GM23248 (cell line): ENCODE measurements at regions not wholly inside any gene's neighbourhood (a gene's known extent, or its start where the extent isn't known, plus 50 kb on each side); places are given as distances from the start of the nearest gene placed in this dataset.

Source experiments
- DNase-seq: peaks from one replicate; pipeline ENCODE4 v3.0.0-alpha.2; 2015
- H2AFZ ChIP-seq: fragments of 200-600 bp; sonication (generic); 2 replicates; pipeline ENCODE4 v1.6.1; 2016; ENCODE audit warnings: antibody characterized with exemption
- H3F3A ChIP-seq: fragments of 200-600 bp; sonication (generic); 2 replicates; pipeline ENCODE4 v1.6.1; 2016; ENCODE audit warnings: mild to moderate bottlenecking, antibody characterized with exemption, mixed run types; ENCODE audit not compliant: insufficient read depth
- H3K27ac ChIP-seq: fragments of 200-600 bp; sonication (generic); 2 replicates; pipeline ENCODE4 v1.5.1; 2016; ENCODE audit warnings: mild to moderate bottlenecking
- H3K27me3 ChIP-seq: fragments of 200-600 bp; sonication (generic); replicated peaks from 2 replicates; pipeline ENCODE4 v1.6.1; 2016; ENCODE audit warnings: mild to moderate bottlenecking; ENCODE audit not compliant: insufficient read depth
- H3K36me3 ChIP-seq: fragments of 200-600 bp; sonication (generic); 2 replicates; pipeline ENCODE4 v1.6.1; 2016; ENCODE audit warnings: low read depth, mild to moderate bottlenecking
- H3K4me1 ChIP-seq: fragments of 200-600 bp; sonication (generic); 2 replicates; pipeline ENCODE4 v1.6.1; 2016; ENCODE audit warnings: mild to moderate bottlenecking; ENCODE audit not compliant: insufficient read depth
- H3K4me2 ChIP-seq: fragments of 200-600 bp; sonication (generic); one replicate; pipeline ENCODE4 v1.6.1; 2016; ENCODE audit warnings: mild to moderate bottlenecking; ENCODE audit not compliant: unreplicated experiment
- H3K4me3 ChIP-seq: fragments of 200-600 bp; sonication (generic); 2 replicates; pipeline ENCODE4 v1.5.1; 2016; ENCODE audit warnings: mild to moderate bottlenecking
- H3K79me2 ChIP-seq: fragments of 200-600 bp; sonication (generic); 2 replicates; pipeline ENCODE4 v1.6.1; 2016; ENCODE audit warnings: mild to moderate bottlenecking; ENCODE audit not compliant: insufficient read depth
- H3K9ac ChIP-seq: fragments of 200-600 bp; sonication (generic); 2 replicates; pipeline ENCODE4 v1.6.1; 2016; ENCODE audit warnings: mild to moderate bottlenecking
- H3K9me2 ChIP-seq: fragments of 200-600 bp; sonication (generic); 2 replicates; pipeline ENCODE4 v1.6.1; 2016; ENCODE audit warnings: mixed run types, mild to moderate bottlenecking, moderate library complexity; ENCODE audit not compliant: insufficient read depth
- H3K9me3 ChIP-seq: fragments of 200-600 bp; sonication (generic); one replicate; pipeline ENCODE4 v1.6.1; 2017; ENCODE audit warnings: low read depth
- H4K20me1 ChIP-seq: fragments of 200-600 bp; sonication (generic); 2 replicates; pipeline ENCODE4 v1.6.0; 2016; ENCODE audit not compliant: insufficient read depth
- EZH2 ChIP-seq: fragments of 200-600 bp; sonication (generic); IDR thresholded peaks from 2 replicates; pipeline ENCODE4 v1.6.1; 2018; ENCODE audit warnings: antibody characterized with exemption, mild to moderate bottlenecking; ENCODE audit not compliant: insufficient read depth, poor library complexity, severe bottlenecking
- EZH2phosphoT487 ChIP-seq: fragments of 200-600 bp; sonication (generic); IDR thresholded peaks from 2 replicates; pipeline ENCODE4 v1.6.1; 2018; ENCODE audit warnings: antibody characterized with exemption, moderate library complexity, mild to moderate bottlenecking, low read depth; ENCODE audit not compliant: insufficient read depth
- WGBS, 2 experiments: methylation state at CpG; one replicate each; pipeline ENCODE4 v1.1.6; 2015 to 2017; ENCODE audit warnings: low lambda C conversion rate in 2 of 2, low coverage in 1 of 2; ENCODE audit errors: missing lambda C conversion rate in 2 of 2; 5-methylcytosine and 5-hydroxymethylcytosine counted together
- in situ Hi-C: fragments of 300-500 bp; cut with MboI; formaldehyde crosslinking; loops from 2 replicates; pipeline ENCODE4 v1.15.0; 2020

DNA sequence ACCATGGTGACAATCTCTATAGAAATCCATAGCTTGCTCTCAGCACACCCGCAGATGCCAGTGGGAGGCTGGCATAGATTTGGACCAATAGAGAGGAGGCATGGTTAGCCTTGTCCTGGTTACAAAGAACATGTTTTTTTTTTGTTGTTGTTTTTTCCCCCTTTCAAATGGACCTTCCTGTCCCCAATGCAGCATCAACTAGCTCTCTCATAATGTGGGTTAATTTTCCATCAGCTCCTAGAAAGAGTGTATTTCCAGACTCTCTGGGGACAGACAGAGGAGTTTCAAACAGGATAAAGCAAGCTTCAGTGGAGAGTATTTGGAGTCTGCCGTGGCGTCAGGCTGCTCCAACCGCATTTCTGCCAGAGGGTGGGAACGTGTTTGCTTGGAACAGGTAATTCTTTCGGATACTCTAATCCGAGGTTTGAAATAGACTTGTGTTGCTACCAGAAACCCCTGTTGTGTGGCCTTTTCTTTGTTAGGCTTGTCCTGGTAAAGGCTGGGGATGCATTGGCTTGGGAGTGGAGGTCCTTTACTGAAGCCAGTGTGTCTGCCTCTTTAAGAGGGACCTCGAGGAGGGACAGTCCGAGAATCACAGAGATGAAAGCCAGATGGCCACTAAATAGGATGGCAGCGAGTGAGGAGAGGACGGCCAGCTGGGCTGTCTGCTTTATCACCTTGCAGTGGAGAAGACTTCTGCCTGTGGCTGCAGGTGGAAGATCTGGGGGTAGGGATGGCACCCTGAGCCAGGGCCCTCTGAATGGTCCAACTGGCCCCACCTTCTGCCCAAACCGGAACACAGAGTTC, 130.5 kb upstream of the CPEB4 start:
- Histone ChIP-seq H3K4me2 (no peak overlapping the region), H3K27ac (no peak overlapping the region), H3K9ac (no peak overlapping the region), H3K4me3 (no peak overlapping the region), H2AFZ (no peak overlapping the region), H3K27me3 (no peaks in the 10 kb centered on the region), H4K20me1 (no peaks in the 10 kb centered on the region), H3K79me2 (no peaks in the 10 kb centered on the region), H3K9me3 (no peaks in the 10 kb centered on the region), H3K4me1 (no peaks in the 10 kb centered on the region), H3F3A (no peaks in the 10 kb centered on the region), H3K9me2 (no peaks in the 10 kb centered on the region), H3K36me3 (no peaks in the 10 kb centered on the region)
- no peak for DNase-seq
- TF ChIP-seq EZH2phosphoT487 (no peak), EZH2 (no peak)
- 38 to 45% methylated on average over 12 of the region's 12 CpGs for WGBS, 2 experiments
- in situ Hi-C loops = no loop called here

DNA sequence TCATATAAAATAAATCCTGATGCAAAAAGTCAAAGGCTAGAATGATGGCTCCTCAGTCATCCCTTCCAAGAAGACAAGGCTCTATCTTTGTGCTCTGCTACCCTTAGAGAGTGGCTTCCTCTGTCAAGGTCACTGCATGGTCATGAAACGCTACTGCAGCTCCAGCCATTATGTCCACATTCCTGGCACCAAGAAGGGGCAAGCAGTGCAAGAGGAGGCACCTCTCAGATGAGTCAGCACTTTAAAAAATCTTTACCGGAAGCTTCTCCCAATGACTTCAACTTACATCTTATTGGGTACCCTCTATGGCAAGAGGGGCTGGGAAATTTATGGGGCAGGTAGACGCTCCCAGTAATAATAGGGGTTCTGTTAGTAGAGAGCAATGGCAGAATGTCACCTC, 129.5 kb upstream of the CPEB4 start:
- H3K9ac ChIP-seq = no peak overlapping the region
- H3K27ac ChIP-seq = no peak overlapping the region
- 93 to 95% methylated on average over 3 of the region's 3 CpGs for WGBS, 2 experiments
- no peak overlapping the region for H3K4me2 ChIP-seq
- H3K79me2 ChIP-seq = no peaks in the 10 kb centered on the region
- no peak overlapping the region for H3K4me3 ChIP-seq
- H3K36me3 ChIP-seq = no peaks in the 10 kb centered on the region
- peak; percentile 19 for DNase-seq
- no peaks in the 10 kb centered on the region for H3K9me3 ChIP-seq
- no peaks in the 10 kb centered on the region for H3K9me2 ChIP-seq
- in situ Hi-C loops = no loop called here
- no peaks in the 10 kb centered on the region for H3F3A ChIP-seq
- H3K27me3 ChIP-seq = no peaks in the 10 kb centered on the region
- no peak overlapping the region for H2AFZ ChIP-seq
- H4K20me1 ChIP-seq = no peaks in the 10 kb centered on the region
- no peaks in the 10 kb centered on the region for H3K4me1 ChIP-seq
- TF ChIP-seq EZH2phosphoT487 = no peak

DNA sequence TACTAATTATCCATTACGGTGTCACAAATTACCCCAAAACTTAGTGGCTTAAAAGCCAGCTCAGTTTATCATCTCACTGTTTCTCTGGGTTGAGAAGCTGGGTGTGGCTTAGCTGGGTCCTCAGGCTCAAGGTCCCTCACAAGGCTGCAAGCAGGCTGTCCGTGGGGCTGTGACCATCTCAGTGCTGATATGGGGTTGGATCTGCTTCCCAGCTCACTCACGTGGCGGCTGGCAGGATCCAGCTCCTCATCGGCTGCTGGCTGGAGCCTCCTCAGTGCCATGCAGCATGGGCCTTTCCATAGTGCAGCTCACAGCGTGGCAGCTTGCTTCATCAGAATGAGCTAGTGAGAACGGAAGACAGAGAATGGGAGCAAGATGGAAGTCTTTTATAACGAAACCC, 128.5 kb upstream of the CPEB4 start:
- Histone ChIP-seq H3K27me3 (no peaks in the 10 kb centered on the region), H3K9me3 (no peaks in the 10 kb centered on the region), H3K4me3 (no peak overlapping the region), H3K4me2 (no peak overlapping the region), H2AFZ (no peak overlapping the region), H3K9ac (no peak overlapping the region), H3K36me3 (no peaks in the 10 kb centered on the region), H3K27ac (no peak overlapping the region), H3K4me1 (peaks cover 7% of the 10 kb centered on the region), H3K9me2 (no peaks in the 10 kb centered on the region), H3F3A (no peaks in the 10 kb centered on the region), H4K20me1 (no peaks in the 10 kb centered on the region), H3K79me2 (no peaks in the 10 kb centered on the region)
- DNase-seq = no peak
- TF ChIP-seq EZH2 (no peak), EZH2phosphoT487 (no peak)
- WGBS, 2 experiments = 83 to 84% methylated on average over 8 of the region's 8 CpGs
- in situ Hi-C loops = no loop called here

DNA sequence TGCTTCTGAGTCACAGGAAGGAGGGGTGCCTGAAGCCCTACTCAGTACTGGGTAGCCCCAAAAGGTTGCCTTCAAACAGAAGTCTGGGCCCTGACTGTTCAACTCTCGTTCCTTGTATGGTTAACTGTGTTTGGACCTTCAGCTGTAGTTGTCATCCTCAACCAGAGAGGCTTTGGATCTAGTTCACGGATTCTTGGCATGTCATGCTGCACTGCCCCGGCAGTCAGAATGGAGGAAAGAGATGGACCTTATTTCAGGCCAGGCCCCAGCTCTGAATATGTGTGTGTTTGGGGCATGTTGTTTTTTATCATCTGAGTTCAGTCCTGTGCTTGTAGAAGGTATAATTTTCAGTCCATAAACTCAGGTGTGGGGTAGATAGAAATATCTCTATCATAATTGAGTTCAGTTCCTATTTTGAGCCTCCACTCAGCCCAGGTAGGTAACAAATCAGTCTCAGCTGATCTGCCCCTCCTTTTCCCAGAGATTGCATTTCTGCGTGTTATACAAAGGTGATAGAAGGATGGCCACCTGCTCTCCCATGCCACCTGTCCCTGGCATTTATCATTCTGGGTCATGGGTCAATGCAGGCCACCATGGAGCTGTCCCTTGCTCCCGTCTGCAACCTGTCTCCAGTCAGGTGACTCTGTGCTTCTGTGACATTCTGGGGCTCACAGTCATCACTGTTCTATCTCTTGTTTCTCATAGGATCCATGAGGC, 127.5 kb upstream of the CPEB4 start:
- in situ Hi-C loops = no loop called here
- Histone ChIP-seq H3K79me2 (no peaks in the 10 kb centered on the region), H3K9ac (no peak overlapping the region), H3K27ac (no peak overlapping the region), H3F3A (no peaks in the 10 kb centered on the region), H3K9me3 (no peaks in the 10 kb centered on the region), H3K27me3 (no peaks in the 10 kb centered on the region), H2AFZ (no peak overlapping the region), H3K4me3 (no peak overlapping the region), H3K4me1 (peaks cover 12% of the 10 kb centered on the region), H3K9me2 (no peaks in the 10 kb centered on the region), H4K20me1 (no peaks in the 10 kb centered on the region), H3K4me2 (no peak overlapping the region), H3K36me3 (no peaks in the 10 kb centered on the region)
- WGBS, 2 experiments = 81 to 82% methylated on average over 5 of the region's 5 CpGs
- no peak for DNase-seq
- no peak for TF ChIP-seq EZH2
- TF ChIP-seq EZH2phosphoT487 = no peak
